ENCODE measurements at regions not wholly inside any gene's neighbourhood (a gene's known extent, or its start where the extent isn't known, plus 50 kb on each side); places are given as distances from the start of the nearest gene placed in this dataset.

DNA sequence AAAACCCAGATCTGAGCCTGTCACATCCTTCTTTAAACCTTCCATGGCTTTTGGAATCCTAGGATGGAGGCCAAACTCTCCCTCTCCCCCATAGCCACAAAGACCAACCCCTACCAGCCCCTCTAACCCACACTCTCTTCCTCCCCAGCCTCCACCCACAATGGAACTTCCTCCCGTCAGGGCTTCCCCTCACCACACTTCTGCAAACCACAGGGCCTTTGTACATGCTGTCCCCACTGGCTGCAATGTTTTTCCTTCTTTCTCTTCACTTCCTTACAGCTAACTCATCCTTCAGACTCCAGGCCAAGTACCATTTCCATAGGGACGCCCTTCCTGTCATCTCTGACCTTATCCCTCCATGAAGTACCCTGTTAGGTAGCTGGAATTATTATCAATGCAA, 393.5 kb downstream of the MN1 start:
- TF ChIP-seq EZH2 (optimal IDR thresholded peaks at IDR 0.05; ENCODE audit: low read depth, low read length) = no peak
- TF ChIP-seq, protein P1, sequence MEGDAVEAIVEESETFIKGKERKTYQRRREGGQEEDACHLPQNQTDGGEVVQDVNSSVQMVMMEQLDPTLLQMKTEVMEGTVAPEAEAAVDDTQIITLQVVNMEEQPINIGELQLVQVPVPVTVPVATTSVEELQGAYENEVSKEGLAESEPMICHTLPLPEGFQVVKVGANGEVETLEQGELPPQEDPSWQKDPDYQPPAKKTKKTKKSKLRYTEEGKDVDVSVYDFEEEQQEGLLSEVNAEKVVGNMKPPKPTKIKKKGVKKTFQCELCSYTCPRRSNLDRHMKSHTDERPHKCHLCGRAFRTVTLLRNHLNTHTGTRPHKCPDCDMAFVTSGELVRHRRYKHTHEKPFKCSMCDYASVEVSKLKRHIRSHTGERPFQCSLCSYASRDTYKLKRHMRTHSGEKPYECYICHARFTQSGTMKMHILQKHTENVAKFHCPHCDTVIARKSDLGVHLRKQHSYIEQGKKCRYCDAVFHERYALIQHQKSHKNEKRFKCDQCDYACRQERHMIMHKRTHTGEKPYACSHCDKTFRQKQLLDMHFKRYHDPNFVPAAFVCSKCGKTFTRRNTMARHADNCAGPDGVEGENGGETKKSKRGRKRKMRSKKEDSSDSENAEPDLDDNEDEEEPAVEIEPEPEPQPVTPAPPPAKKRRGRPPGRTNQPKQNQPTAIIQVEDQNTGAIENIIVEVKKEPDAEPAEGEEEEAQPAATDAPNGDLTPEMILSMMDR (IDR thresholded peaks at IDR 0.05; ENCODE audit: low read length) = no peak
- no peak for TF ChIP-seq EZH2phosphoT487 (IDR thresholded peaks at IDR 0.05; ENCODE audit: low read length)
- Histone ChIP-seq H2AFZ (ENCODE audit: low read length) (no peak overlapping the region), H3K9me2 (replicated peaks; ENCODE audit: insufficient read depth, low read length) (no peaks in the 10 kb centered on the region), H3K4me1 (ENCODE audit: low read length) (no peaks in the 10 kb centered on the region), H3K4me2 (ENCODE audit: low read depth, low read length) (no peak overlapping the region), H3K9me3 (replicated peaks; ENCODE audit: insufficient read depth, low read length) (no peaks in the 10 kb centered on the region), H3K9ac (ENCODE audit: low read length) (no peak overlapping the region), H3K79me2 (ENCODE audit: low read length) (no peaks in the 10 kb centered on the region), H3F3A (ENCODE audit: insufficient read depth, low read length) (no peaks in the 10 kb centered on the region), H3K36me3 (replicated peaks; ENCODE audit: insufficient read depth, low read length) (no peaks in the 10 kb centered on the region), H3K27me3 (replicated peaks; ENCODE audit: insufficient read depth, low read length) (peaks cover 55% of the 10 kb centered on the region), H3K27ac (ENCODE audit: low read length) (no peak overlapping the region), H3K4me3 (ENCODE audit: low read length) (no peak overlapping the region), H4K20me1 (ENCODE audit: insufficient read depth, low read length) (no peaks in the 10 kb centered on the region)
- no peak for DNase-seq

- Histone ChIP-seq H3K4me1 (ENCODE audit: low read length) (no peaks in the 10 kb centered on the region), H3K9ac (ENCODE audit: low read length) (no peak overlapping the region), H3K27ac (ENCODE audit: low read length) (no peak overlapping the region), H4K20me1 (ENCODE audit: insufficient read depth, low read length) (no peaks in the 10 kb centered on the region), H3K36me3 (replicated peaks; ENCODE audit: insufficient read depth, low read length) (no peaks in the 10 kb centered on the region), H3K79me2 (ENCODE audit: low read length) (no peaks in the 10 kb centered on the region), H3K4me3 (ENCODE audit: low read length) (no peak overlapping the region), H3F3A (ENCODE audit: insufficient read depth, low read length) (no peaks in the 10 kb centered on the region), H3K9me3 (replicated peaks; ENCODE audit: insufficient read depth, low read length) (no peaks in the 10 kb centered on the region), H3K9me2 (replicated peaks; ENCODE audit: insufficient read depth, low read length) (no peaks in the 10 kb centered on the region), H2AFZ (ENCODE audit: low read length) (no peak overlapping the region), H3K27me3 (replicated peaks; ENCODE audit: insufficient read depth, low read length) (peaks cover 66% of the 10 kb centered on the region), H3K4me2 (ENCODE audit: low read depth, low read length) (no peak overlapping the region)
- DNase-seq = no peak
- no peak for TF ChIP-seq EZH2phosphoT487 (IDR thresholded peaks at IDR 0.05; ENCODE audit: low read length)
- no peak for TF ChIP-seq EZH2 (optimal IDR thresholded peaks at IDR 0.05; ENCODE audit: low read depth, low read length)
- TF ChIP-seq, protein P1 (IDR thresholded peaks at IDR 0.05; ENCODE audit: low read length) = no peak
Observed at GRCh38 chr22:27409299-27409698, 392.3 kb downstream of the MN1 start.

- Histone ChIP-seq H3K9me3 (replicated peaks; ENCODE audit: insufficient read depth, low read length) (no peaks in the 10 kb centered on the region), H3K27ac (ENCODE audit: low read length) (no peak overlapping the region), H3K4me2 (ENCODE audit: low read depth, low read length) (no peak overlapping the region), H3K9me2 (replicated peaks; ENCODE audit: insufficient read depth, low read length) (no peaks in the 10 kb centered on the region), H3K4me3 (ENCODE audit: low read length) (no peak overlapping the region), H3K9ac (ENCODE audit: low read length) (no peak overlapping the region), H3F3A (ENCODE audit: insufficient read depth, low read length) (no peaks in the 10 kb centered on the region), H3K36me3 (replicated peaks; ENCODE audit: insufficient read depth, low read length) (no peaks in the 10 kb centered on the region), H3K4me1 (ENCODE audit: low read length) (no peaks in the 10 kb centered on the region), H3K27me3 (replicated peaks; ENCODE audit: insufficient read depth, low read length) (peaks cover 81% of the 10 kb centered on the region), H4K20me1 (ENCODE audit: insufficient read depth, low read length) (no peaks in the 10 kb centered on the region), H3K79me2 (ENCODE audit: low read length) (no peaks in the 10 kb centered on the region), H2AFZ (ENCODE audit: low read length) (no peak overlapping the region)
- DNase-seq = no peak
- TF ChIP-seq EZH2phosphoT487 (IDR thresholded peaks at IDR 0.05; ENCODE audit: low read length) (no peak), EZH2 (optimal IDR thresholded peaks at IDR 0.05; ENCODE audit: low read depth, low read length) (no peak)
- TF ChIP-seq, protein P1 (IDR thresholded peaks at IDR 0.05; ENCODE audit: low read length) = no peak
Observed at GRCh38 chr22:27412866-27413445, 388.6 kb downstream of the MN1 start.

Measured in MM.1S (cell line).